WI38 (cell line): ENCODE measurements at regions not wholly inside any gene's neighbourhood (a gene's known extent, or its start where the extent isn't known, plus 50 kb on each side); places are given as distances from the start of the nearest gene placed in this dataset.

Experiments used
- H3K4me3 ChIP-seq: 2 replicates; pipeline ENCODE4 v1.5.1; 2011; ENCODE audit warnings: low read depth, mild to moderate bottlenecking, control low read depth, low read length
- TF ChIP-seq, protein P1 (sequence below): IDR thresholded peaks from 2 replicates; pipeline ENCODE4 v1.5.1; 2012; ENCODE audit warnings: low read depth, mild to moderate bottlenecking, control low read depth, low read length

DNA sequence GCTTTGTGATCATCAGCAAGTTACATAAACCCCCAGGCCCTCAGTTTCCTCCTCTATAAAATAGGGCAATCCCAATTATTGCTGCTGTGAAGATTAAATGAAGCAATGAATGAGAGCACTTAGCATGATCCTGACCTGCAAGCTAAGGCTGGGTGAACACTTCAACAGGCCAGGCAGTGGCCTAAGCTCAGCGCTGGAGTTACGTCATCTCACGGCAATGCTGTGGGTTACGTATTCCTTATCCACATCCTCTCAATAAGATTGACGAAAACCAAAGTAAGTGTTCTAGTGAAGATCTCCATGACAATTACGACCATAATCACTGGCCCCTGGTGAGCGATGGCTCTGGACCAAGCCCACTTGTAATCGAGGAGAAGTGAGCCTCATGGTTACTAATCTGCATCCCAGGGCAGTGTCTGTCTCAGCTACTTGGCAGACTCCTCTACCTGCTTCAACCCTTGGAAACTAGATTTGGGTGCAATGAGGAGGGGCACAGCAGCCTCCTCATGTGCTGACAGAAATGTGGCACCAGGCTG is 274.1 kb upstream of the ARID1B start:
- no peak overlapping the region for H3K4me3 ChIP-seq
- TF ChIP-seq, protein P1, sequence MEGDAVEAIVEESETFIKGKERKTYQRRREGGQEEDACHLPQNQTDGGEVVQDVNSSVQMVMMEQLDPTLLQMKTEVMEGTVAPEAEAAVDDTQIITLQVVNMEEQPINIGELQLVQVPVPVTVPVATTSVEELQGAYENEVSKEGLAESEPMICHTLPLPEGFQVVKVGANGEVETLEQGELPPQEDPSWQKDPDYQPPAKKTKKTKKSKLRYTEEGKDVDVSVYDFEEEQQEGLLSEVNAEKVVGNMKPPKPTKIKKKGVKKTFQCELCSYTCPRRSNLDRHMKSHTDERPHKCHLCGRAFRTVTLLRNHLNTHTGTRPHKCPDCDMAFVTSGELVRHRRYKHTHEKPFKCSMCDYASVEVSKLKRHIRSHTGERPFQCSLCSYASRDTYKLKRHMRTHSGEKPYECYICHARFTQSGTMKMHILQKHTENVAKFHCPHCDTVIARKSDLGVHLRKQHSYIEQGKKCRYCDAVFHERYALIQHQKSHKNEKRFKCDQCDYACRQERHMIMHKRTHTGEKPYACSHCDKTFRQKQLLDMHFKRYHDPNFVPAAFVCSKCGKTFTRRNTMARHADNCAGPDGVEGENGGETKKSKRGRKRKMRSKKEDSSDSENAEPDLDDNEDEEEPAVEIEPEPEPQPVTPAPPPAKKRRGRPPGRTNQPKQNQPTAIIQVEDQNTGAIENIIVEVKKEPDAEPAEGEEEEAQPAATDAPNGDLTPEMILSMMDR, result no peak

DNA sequence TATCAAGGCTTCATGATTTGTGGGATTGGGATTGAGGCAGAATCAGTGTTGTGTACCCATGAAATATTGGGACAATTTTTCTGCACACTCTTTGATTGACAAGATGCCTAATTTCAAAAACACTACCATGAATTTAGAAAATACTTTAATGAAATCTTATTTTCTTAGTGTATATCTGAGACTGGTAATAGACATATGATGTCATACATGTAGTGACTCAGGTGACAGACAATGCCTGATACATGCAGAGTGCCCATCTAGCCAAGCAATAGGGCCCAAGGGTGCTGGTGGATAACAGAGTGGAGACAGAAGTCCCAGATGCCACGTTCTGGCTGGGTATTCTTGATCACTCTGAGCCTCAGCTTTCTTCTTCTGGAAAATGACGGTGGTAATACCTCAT is 279.6 kb upstream of the ARID1B start:
- H3K4me3 ChIP-seq, result no peak overlapping the region
- TF ChIP-seq, protein P1, result no peak

DNA sequence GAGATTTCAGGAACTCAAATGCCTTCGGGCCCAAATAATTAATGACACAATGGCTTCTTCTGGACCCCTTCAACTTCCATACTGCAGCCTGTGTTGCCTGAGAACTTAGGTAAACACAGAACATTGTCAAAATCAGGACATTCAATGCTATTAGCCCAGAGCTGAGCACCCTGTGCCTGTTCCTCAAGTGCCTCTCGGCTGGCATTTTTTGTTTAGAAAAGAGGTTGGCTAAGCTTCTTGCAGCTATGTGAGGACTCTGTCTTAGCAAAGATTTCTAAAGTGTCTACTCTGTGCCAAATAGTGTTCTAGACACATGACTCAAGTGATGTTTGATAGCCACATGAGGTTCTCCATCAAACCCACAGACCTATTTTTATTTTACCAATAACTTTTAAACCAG is 289.3 kb upstream of the ARID1B start:
- TF ChIP-seq, protein P1, result no peak
- H3K4me3 ChIP-seq, result no peak overlapping the region

DNA sequence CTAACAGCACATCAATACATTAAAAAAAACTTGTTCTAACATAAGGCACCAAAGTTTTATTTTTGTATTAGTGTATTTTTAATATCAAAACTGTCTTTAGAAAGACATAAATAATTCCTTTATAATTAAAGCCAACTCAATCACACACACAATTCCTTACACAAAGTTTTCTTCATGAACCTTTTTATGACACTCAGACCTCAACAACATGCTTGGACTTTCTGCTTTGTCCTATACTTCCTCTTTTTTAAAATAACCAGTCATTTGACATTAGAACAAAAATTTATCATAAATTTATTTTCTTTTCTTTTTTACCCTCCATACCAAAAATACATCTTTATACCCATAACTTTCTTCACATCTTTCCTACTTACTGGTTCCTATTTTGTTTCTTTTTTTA is 292.0 kb upstream of the ARID1B start:
- TF ChIP-seq, protein P1, result no peak
- H3K4me3 ChIP-seq, result no peak overlapping the region

DNA sequence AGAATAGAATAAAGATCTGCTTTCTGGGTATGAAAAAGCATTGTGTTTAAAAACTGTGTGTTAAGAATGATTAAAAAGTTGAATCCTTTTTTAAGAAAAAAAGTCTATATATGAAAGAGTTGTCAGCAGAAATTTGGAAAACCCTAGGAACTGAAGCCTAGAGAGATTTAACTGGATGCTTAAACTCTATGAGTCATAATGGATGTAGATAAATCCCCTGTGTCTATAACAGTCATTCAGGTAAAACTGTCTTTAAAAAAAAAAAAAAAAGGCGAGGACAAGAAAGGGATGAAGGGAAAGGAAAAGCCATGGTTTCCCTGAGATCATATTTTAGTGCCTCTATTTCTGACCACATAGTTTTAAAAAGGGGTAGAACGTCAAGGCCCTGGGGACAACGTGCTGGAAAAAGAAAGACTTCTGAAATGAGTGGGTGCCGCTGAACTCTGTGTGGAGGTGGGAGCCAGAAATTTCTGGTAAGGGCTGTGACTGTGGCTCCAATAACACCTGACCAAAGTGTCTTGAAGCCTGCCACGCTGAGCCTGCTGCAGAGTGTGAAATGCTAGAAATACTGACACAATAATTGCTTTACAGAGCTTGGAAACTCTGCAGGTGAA is 302.6 kb upstream of the ARID1B start:
- H3K4me3 ChIP-seq, result no peak overlapping the region
- TF ChIP-seq, protein P1, result no peak

DNA sequence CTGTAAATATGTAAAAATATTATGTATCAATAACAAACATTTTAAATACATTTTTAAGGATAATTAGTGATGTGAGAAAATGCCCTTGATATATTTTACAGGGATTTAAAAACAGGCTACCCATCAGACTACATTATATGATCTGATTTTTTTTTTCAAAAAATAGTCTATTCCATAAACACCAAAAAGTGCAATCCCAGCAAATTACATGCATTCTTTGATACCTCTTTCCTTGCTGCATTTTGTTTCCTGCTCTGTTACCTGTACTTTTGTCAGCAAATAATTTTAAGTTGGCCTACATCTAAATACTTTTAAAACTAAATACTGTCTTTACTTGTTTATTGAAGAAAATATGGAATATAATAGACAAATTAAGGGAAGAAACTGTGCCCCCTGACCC is 306.2 kb upstream of the ARID1B start:
- H3K4me3 ChIP-seq, result no peak overlapping the region
- TF ChIP-seq, protein P1, result no peak

DNA sequence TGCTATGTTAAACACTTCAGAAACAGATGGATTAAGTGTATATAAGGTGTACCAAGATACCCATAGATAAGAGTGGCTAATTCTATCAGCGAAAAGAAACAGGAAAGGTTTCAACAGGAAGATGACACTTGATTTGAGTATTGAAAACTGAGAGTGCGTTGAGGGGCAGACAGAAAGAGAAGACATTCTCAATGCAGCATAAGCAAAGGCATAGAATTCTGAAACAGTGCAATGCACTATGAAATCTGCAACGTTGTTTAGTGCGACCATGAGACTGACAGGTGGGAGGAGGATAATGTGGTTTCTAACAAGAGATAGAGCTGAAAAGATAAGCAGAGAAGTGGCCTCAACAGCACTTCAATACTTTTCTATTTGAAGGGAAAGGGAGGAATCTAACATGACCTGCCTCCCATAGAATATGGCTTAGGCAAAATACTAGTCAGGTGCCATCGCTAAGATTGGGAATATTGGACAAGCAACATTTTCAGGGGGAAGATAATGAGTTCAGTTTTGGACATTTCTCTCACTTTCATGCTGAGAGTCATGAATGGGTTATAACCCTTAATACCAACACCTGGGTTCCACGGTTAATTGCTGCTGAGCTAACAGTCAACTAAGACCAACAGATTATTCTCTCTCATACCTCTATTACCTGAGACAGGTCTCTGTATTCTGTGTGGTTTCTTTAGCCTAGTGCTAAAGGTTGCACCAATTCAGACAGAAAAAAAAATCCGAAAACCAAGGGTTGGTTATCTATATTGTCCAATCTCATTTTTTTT is 312.9 kb upstream of the ARID1B start:
- TF ChIP-seq, protein P1, result no peak

More for the DNA sequence above, 312.9 kb upstream of the ARID1B start:
- no peak overlapping the region for H3K4me3 ChIP-seq
